PC-3 (cell line): ENCODE measurements at regions not wholly inside any gene's neighbourhood (a gene's known extent, or its start where the extent isn't known, plus 50 kb on each side); places are given as distances from the start of the nearest gene placed in this dataset.

Experiments
- EZH2 ChIP-seq: fragments of 300-600 bp; sonication (generic); IDR thresholded peaks from one replicate; pipeline ENCODE4 v1.6.1; 2017; ENCODE audit warnings: antibody characterized with exemption, mild to moderate bottlenecking, low read length; ENCODE audit not compliant: unreplicated experiment
- EZH2phosphoT487 ChIP-seq: fragments of 300-600 bp; sonication (generic); IDR thresholded peaks from 2 replicates; pipeline ENCODE4 v1.6.1; 2018; ENCODE audit warnings: mild to moderate bottlenecking, antibody characterized with exemption, low read length, borderline replicate concordance
- TF ChIP-seq, protein P1 (sequence below): fragments of 300-600 bp; sonication (generic); conservative IDR thresholded peaks from 2 replicates; pipeline ENCODE4 v1.5.1; 2017; ENCODE audit warnings: antibody characterized with exemption, low read depth, mild to moderate bottlenecking, low read length

- TF ChIP-seq, protein P1, sequence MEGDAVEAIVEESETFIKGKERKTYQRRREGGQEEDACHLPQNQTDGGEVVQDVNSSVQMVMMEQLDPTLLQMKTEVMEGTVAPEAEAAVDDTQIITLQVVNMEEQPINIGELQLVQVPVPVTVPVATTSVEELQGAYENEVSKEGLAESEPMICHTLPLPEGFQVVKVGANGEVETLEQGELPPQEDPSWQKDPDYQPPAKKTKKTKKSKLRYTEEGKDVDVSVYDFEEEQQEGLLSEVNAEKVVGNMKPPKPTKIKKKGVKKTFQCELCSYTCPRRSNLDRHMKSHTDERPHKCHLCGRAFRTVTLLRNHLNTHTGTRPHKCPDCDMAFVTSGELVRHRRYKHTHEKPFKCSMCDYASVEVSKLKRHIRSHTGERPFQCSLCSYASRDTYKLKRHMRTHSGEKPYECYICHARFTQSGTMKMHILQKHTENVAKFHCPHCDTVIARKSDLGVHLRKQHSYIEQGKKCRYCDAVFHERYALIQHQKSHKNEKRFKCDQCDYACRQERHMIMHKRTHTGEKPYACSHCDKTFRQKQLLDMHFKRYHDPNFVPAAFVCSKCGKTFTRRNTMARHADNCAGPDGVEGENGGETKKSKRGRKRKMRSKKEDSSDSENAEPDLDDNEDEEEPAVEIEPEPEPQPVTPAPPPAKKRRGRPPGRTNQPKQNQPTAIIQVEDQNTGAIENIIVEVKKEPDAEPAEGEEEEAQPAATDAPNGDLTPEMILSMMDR: no peak
- TF ChIP-seq EZH2phosphoT487 (no peak), EZH2 (no peak)
Observed at GRCh38 chr13:64057372-64058020, 2641.8 kb upstream of the PCDH20 start.
